NCI-H2171 treated with DMSO at 0.1 percent for 48 hours (cell line): ENCODE measurements at regions not wholly inside any gene's neighbourhood (a gene's known extent, or its start where the extent isn't known, plus 50 kb on each side); places are given as distances from the start of the nearest gene placed in this dataset.
A peak's percentile ranks its signal among the peaks of the same experiment; 100 is the strongest.
"Not testable (repeated sequence)": the region's sequence is repeated elsewhere in the genome, so short reads cannot be mapped to it uniquely, and the experiment has no call there.

Source experiments
- DNase-seq: peaks from one replicate; lab custom pipeline; 2025; lab: John Stamatoyannopoulos, UW

- DNase-seq = not testable (repeated sequence)
These were observed 57.3 kb upstream of the HS3ST3A1 start for GRCh38 chr17:13659051-13659450.

DNA sequence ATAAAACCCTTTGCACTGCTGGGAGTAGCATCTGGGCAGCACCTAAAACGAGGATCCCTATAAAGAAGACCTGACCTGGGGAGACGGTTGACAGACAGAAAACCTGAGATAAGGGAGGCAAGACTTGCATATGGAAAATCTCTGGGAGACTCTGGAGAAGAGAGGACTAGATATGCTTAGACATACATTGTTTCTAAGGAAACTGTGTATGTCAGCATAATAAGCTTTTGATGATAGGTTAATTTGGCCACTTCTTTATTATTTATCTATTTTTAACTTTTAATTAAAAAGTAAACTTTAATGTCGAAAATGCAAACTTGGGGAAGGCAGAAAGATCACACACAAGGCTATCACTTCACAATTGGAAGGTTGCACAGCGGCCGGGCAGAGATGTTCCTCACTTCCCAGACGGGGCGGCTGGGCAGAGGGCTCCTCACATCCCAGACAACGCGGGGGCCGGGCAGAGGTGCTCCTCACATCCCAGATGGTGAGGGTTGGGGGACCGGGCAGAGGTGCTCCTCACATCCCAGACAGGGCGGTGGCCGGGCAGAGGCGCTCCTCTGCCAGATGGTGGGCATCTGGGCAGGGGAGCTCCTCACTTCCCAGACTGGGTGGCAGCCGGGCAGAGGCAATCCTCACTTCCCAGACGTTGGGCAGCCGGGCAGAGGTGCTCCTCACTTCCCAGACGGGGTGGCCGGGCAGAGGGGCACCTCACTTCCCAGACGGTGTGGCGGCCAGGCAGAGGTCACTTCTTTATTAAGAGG is 64.3 kb upstream of the HS3ST3A1 start:
- no peak for DNase-seq

DNA sequence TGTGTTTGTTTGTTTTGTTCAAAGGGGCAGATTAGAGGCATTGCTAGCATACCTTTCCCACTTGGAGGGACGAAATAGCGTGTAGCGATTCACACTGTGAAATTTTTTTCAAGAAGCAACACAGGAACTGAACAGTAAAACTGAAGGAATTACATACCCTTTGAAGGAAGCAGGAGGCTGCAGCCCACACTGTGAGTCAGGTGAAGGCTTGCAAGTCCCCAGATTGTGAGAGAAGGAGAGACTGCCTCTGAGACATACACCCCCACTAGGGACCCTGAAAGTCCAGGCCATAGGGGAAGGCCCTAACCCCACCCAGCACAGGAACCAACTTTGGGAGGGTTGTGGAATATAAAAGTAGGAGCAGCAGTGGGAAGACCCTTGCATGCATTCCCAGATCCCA is 69.6 kb upstream of the HS3ST3A1 start:
- DNase-seq = no peak

GRCh38 chr17:13671771-13672170 is 70.0 kb upstream of the HS3ST3A1 start:
- DNase-seq = no peak

- no peak for DNase-seq
These were observed 76.6 kb upstream of the HS3ST3A1 start for GRCh38 chr17:13678361-13678760.

DNA sequence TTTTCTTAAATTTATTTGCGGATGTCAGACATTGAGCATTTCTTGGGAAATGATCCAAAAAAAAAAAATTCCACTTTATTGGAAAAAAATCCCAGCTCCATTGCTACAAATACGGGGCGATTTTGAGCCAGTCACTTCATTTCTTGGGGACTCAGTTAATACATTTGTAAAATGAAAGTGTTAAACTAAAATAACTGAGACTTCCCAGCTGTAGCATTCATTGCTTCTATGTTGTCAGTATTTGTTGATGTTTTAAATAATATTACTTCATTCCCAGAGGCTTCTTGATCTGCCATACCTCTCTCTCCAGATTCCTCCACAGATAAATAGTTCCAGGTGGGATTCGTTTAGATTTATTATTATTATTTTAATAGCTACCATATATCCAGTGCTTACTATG is 77.1 kb upstream of the HS3ST3A1 start:
- no peak for DNase-seq

GRCh38 chr17:13688716-13689115 is 87.0 kb upstream of the HS3ST3A1 start:
- no peak for DNase-seq

- DNase-seq = no peak
These were observed 89.1 kb upstream of the HS3ST3A1 start for GRCh38 chr17:13690806-13691205.

DNA sequence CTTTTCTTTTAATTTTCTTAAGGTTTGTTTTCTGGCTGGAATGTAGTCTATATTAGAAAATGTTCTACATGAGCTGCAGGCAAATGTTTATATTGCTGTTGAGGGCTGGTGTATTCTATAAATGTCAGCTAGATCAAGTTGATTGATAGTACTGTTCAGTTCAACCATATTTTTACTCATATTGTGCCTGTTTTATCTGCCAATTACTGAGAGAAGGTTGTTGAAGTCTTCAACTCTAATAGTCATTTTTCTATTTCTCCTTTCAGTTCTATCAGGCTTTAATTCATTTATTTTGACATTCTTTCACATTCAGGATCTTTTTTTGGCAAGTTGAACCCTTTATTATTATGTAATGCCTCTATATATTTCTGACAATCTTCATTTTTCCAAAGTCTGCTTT is 93.2 kb upstream of the HS3ST3A1 start:
- no peak for DNase-seq

DNA sequence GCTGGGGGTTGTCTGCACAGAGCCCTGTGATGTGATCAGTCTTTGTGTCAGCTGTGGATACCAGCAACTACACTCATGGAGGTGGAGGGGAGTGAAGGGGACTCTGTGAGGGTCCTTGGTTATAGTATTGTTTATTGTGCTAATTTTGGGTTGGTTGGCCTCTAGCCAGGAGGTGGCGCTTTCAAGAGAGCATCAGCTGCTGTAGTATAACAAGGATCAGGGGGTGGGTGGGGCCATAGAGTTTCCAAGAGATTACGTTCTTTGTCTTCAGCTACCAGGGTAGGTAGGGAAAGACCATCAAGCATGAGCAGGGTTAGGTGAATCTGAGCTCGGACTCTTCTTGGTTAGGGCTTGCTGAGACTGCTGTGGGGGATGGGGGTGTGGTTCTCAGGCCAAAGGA is 97.1 kb upstream of the HS3ST3A1 start:
- DNase-seq = no peak

DNA sequence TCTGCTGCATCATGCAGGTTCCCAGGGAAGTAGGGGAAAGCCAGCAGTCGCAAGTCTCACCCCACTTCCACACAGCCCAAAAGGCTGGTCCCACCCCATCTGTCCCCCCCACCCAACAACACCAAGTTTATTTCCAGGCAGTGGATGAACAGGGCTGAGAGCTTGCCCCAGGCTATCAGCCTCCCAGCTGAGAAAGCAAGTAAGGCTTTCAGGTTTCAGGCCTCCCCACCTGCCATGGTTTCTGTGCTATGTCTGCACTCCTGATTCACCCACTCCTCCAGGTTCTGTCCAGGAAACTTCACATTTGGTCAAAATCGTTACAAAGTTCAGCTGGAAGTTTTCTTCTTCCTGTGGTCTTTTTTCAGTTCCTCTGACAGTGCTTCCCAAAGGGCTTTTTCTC is 97.5 kb upstream of the HS3ST3A1 start:
- DNase-seq = no peak

GRCh38 chr17:13702266-13702665 is 100.5 kb upstream of the HS3ST3A1 start:
- DNase-seq = no peak

DNA sequence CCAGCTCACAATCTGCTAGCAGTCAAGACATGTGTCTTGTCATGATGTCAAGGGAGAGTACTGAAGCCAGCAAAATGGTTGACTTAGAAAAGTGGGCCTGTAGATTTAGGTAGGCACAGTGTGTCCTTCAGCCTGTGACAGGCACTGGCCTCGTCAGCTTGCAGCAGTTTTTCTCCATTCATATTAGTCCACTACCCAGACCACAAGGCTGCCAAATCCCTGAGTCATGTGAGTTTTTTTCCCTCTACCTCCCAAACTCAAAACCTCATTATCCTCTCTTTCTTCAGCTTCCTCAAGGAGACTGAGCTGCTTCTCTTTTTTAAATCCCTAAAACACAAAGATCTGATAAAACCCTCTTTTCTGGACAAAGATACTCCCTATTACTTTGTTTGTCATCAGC is 102.6 kb upstream of the HS3ST3A1 start:
- DNase-seq = no peak

GRCh38 chr17:13705221-13705620 is 103.5 kb upstream of the HS3ST3A1 start:
- DNase-seq = no peak

GRCh38 chr17:13721705-13722104 is 120.0 kb upstream of the HS3ST3A1 start:
- DNase-seq = no peak

- no peak for DNase-seq
These were observed 123.7 kb upstream of the HS3ST3A1 start for GRCh38 chr17:13725288-13725990.

- no peak for DNase-seq
These were observed 125.9 kb upstream of the HS3ST3A1 start for GRCh38 chr17:13727441-13728171.

- DNase-seq = no peak
These were observed 127.1 kb upstream of the HS3ST3A1 start for GRCh38 chr17:13728781-13729180.

DNA sequence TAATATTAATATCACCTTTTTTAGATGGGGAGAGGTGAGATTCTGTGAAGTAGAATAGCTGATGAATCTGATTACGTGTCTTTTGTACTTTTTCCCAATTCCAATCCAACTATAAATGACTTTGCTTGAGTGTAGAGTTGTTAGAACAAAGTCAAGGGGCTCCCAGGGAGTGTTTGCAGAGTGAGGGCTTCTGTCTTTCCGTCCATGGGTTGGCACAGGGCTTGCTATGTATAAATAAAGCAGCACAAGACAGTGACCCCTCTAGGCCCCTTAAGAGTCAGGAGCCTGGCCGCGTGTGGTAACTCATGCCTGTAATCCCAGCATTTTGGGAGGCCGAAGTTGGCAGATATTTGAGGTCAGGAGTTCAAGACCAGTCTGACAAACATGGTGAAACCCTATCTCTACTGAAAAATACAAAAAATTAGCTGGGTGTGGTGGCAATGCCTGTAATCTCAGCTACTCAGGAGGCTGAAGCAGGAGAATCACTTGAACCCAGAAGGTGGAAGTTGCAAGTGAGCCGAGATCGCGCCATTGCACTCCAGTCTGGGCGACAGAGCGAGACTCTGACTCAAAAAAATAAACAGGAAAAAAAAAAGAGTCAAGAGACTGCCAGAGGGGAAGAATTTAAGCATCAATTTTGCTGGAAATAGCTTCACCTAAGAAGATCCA is 127.9 kb upstream of the HS3ST3A1 start:
- DNase-seq = no peak

GRCh38 chr17:13734880-13735279 is 133.2 kb upstream of the HS3ST3A1 start:
- no peak for DNase-seq

DNA sequence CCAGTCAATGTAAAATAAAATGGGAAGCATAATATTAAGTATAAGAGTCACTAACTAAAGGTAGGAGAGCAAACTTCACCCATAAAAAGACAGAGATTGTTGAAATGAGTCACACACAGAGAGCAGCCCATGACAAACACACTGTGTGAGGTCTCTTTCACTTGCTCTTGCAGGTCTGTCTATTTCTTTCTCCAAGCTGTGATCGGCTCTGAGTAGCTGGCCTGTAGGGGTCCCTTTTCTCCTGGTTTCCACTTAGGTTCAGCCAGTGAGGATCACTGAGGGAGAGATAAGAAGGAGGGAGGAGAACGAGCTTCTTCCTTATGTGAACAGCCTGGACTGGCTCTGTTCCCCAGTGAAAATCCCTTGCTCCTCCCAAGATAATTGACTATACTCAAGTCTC is 133.7 kb upstream of the HS3ST3A1 start:
- DNase-seq = no peak

DNA sequence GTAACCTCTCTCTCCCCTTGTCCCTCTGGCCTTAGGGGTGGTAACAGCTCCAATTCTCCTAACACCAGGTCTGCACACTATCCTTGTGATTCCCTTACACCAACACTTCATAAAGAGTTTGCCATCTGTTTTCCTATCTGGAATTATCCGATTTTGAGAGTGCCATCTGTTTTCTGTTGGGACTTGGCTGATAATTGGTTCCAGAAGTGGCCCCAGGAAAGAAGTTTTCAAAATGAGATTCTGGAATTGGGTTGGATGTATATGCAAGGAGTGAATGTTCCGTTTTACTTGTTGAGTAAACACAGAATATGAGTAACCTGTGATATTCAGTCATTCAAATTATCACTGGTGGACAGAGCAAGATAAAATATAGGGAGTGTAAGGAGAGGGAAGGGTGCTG is 134.1 kb upstream of the HS3ST3A1 start:
- peak; percentile 3 for DNase-seq
